Muscle layer of duodenum (tissue), 2 donors: ENCODE measurements at regions not wholly inside any gene's neighbourhood (a gene's known extent, or its start where the extent isn't known, plus 50 kb on each side); places are given as distances from the start of the nearest gene placed in this dataset.

ENCODE experiments used
- H3K27ac ChIP-seq: one replicate; pipeline ENCODE4 v1.7.0; 2013; ENCODE audit warnings: mild to moderate bottlenecking, low read length
- H3K27me3 ChIP-seq: one replicate; pipeline ENCODE4 v1.7.0; 2013; ENCODE audit warnings: low read depth, mild to moderate bottlenecking, control low read depth, low read length
- H3K36me3 ChIP-seq, 2 donors: one replicate each; pipeline ENCODE4 v1.7.0; 2013; ENCODE audit warnings: low read length in 2 of 2, control low read depth in 1 of 2, mild to moderate bottlenecking in 1 of 2; ENCODE audit not compliant: insufficient read depth in 2 of 2, control insufficient read depth in 1 of 2
- H3K4me1 ChIP-seq, 2 donors: one replicate each; pipeline ENCODE4 v1.7.0; 2013; ENCODE audit warnings: low read length in 2 of 2, mild to moderate bottlenecking in 2 of 2, control low read depth in 1 of 2, moderate library complexity in 1 of 2; ENCODE audit not compliant: insufficient read depth in 2 of 2, control insufficient read depth in 1 of 2
- H3K4me3 ChIP-seq, 2 donors: one replicate each; pipeline ENCODE4 v1.7.0; 2013; ENCODE audit warnings: low read length in 2 of 2, low read depth in 1 of 2, mild to moderate bottlenecking in 1 of 2
- H3K9me3 ChIP-seq, 2 donors: one replicate each; pipeline ENCODE4 v1.7.0; 2013; ENCODE audit warnings: low read length in 2 of 2, control low read depth in 1 of 2, mild to moderate bottlenecking in 1 of 2; ENCODE audit not compliant: control insufficient read depth in 1 of 2
- donor health status: healthy.

DNA sequence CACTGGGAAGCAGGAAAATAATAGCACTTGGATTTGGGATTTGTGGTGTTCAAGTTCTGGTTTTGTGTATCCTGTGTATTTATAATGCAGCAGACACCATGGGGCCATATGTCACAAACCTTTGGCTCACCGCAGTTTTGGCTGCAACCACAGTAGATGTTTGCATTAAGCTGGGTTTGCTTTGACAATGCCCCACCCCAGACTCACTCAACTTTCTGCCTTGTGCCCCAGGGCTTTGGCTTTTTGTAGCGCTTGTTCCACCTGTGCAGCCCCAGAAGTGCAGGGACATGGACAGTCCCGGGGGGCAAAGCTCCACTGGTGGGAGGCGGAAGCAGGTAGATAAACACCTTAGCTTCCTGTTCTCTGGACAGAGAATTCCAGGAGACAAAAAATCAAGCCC, 446.9 kb downstream of the MED13L start:
- Histone ChIP-seq H3K9me3 (no peaks in the 10 kb centered on the region), H3K27ac (no peak overlapping the region)

DNA sequence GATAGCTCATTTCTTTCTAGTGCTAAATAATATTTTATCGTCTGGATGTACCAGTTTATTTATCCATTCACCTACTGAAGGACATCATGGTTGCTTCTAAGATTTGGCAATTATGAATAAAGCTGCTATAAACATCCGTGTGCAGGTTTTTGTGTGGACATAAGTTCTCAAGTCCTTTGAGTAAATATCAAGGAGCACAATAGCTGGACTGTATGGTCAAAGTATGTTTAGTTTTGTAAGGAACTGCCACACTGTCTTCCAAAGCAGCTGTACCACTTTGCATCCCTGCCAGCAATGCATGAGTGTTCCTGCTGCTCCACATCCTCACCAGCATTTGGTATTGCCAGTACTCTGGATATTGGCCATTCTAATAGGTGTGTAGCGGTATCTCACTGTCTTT, 447.4 kb downstream of the MED13L start:
- no peaks in the 10 kb centered on the region for H3K36me3 ChIP-seq
- no peak overlapping the region for H3K27ac ChIP-seq

More for the DNA sequence above, 446.9 kb downstream of the MED13L start:
- no peak overlapping the region for H3K4me3 ChIP-seq
- H3K36me3 ChIP-seq, result no peaks in the 10 kb centered on the region
- no peaks in the 10 kb centered on the region for H3K27me3 ChIP-seq
- H3K4me1 ChIP-seq, result no peaks in the 10 kb centered on the region

DNA sequence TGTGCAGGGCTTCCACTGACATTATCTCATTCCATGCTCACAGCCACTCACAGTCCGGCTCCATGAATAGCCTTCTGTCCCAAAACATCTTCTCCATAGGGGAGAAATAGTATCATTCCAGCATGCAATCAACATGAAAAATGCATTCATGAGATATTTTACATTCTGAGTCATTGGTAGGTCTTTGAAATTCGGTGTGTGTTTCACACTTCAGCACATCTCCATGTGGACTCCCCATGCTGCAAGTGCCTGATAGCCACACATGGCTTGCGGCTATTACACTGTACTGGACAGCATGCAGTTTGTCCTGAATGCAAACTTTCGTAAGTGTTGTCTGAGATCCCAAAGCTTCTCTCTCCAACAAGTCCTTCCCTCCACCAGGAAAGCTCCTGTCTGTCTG, 449.3 kb downstream of the MED13L start:
- H3K27ac ChIP-seq, result no peak overlapping the region
- H3K36me3 ChIP-seq, result no peaks in the 10 kb centered on the region
- no peaks in the 10 kb centered on the region for H3K9me3 ChIP-seq
- H3K4me1 ChIP-seq, result no peaks in the 10 kb centered on the region
- H3K27me3 ChIP-seq, result no peaks in the 10 kb centered on the region
- no peak overlapping the region for H3K4me3 ChIP-seq

More for the DNA sequence above, 447.4 kb downstream of the MED13L start:
- no peaks in the 10 kb centered on the region for H3K4me1 ChIP-seq
- no peak overlapping the region for H3K4me3 ChIP-seq
- H3K27me3 ChIP-seq, result no peaks in the 10 kb centered on the region
- no peaks in the 10 kb centered on the region for H3K9me3 ChIP-seq

DNA sequence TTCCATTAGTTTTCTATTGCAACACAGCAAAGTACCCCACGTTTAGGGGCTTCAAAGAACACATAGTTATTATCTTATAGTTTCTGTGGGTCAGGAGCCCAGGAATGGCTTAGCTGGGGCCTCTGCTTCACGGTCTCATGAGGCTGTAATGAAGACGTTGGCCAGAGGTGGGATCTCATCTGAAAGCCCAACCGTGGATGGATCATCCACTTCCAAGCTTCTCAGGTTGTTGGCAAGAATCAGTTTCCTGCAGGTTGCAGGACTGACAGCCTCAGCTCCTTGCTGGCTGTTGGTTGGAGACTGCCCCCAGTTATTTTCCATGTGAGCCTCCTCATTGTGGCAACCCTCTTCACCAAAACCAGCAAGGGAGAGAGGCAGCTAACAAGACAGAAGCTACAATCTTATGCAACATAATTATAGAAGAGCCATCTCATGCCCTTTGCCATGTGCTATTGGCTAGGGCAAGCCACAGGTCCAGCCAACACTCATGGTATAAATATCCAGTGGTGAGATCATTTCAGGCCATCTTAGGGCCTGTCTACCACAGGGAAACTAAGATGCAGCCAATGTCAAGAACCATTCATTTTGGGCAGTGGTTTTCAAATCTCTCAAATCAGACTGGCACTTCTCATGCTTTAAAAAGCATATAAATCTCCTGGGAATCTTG, 452.4 kb downstream of the MED13L start:
- H3K36me3 ChIP-seq, result no peaks in the 10 kb centered on the region
- no peak overlapping the region for H3K27ac ChIP-seq
- no peaks in the 10 kb centered on the region for H3K27me3 ChIP-seq
- H3K4me3 ChIP-seq, result no peak overlapping the region
- H3K9me3 ChIP-seq, result no peaks in the 10 kb centered on the region
- no peaks in the 10 kb centered on the region for H3K4me1 ChIP-seq

DNA sequence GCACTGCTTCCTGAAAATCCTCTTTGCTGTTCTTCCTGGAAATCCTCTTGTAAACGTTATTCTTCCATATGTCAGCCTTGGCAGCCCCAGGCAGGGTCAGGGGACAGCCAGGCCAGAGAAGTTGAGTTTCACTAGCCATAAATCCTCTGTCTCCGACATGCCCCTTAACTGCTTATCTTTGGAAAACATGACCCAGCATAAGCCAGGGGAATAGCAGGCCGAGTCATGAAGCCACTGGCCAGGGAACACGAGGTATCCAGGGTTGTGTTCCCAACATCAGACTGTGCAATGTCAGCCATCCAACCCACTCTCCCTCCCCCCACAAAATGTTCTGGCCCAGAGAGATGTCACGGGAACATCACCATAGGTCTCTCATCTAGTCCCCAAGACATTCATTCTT, 453.9 kb downstream of the MED13L start:
- Histone ChIP-seq H3K27me3 (no peaks in the 10 kb centered on the region), H3K36me3 (no peaks in the 10 kb centered on the region), H3K4me3 (no peak overlapping the region), H3K4me1 (no peaks in the 10 kb centered on the region), H3K27ac (no peak overlapping the region), H3K9me3 (no peaks in the 10 kb centered on the region)

DNA sequence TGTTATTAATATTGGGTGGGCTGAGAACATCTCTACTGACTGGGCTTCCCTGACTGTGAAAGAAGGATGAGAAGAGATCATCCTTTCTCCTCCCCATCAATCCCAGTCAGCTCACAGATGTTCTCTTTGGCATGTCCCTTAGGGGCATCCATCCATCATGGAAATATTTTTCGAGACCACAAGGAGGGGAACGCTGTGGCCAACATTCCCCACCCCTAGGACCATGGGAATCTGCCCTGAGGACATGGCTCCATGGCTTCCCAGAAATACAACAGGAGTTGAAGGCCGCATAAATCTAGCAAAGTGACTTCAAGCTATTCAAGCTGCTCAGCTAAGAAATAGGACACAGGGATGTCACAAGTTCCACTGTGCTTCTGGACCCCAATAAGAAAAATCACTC, 456.8 kb downstream of the MED13L start:
- Histone ChIP-seq H3K4me1 (no peaks in the 10 kb centered on the region), H3K27me3 (no peaks in the 10 kb centered on the region)

DNA sequence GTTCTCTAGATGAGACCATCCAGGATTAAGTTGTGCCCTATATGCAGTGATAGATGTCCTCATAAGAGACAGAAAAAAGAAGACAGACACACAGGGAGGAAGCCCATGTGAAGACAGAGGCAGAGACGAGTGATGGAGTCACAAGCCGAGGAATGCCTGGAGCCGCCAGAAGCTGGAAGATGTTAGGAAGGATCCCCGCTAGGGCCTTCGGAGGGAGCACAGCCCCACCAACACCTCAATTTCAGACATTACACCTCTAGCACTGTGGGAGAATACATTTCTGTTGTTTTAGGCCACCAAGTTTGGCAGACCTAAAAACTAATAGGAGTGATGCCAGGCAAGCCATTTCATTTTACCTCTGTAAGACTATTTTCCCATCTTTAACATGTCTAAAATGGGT, 458.5 kb downstream of the MED13L start:
- H3K4me3 ChIP-seq, result no peak overlapping the region
- no peaks in the 10 kb centered on the region for H3K9me3 ChIP-seq
- no peaks in the 10 kb centered on the region for H3K4me1 ChIP-seq
- no peaks in the 10 kb centered on the region for H3K36me3 ChIP-seq
- H3K27me3 ChIP-seq, result no peaks in the 10 kb centered on the region
- no peak overlapping the region for H3K27ac ChIP-seq

More for the DNA sequence above, 456.8 kb downstream of the MED13L start:
- Histone ChIP-seq H3K27ac (no peak overlapping the region), H3K36me3 (no peaks in the 10 kb centered on the region), H3K9me3 (no peaks in the 10 kb centered on the region), H3K4me3 (no peak overlapping the region)

DNA sequence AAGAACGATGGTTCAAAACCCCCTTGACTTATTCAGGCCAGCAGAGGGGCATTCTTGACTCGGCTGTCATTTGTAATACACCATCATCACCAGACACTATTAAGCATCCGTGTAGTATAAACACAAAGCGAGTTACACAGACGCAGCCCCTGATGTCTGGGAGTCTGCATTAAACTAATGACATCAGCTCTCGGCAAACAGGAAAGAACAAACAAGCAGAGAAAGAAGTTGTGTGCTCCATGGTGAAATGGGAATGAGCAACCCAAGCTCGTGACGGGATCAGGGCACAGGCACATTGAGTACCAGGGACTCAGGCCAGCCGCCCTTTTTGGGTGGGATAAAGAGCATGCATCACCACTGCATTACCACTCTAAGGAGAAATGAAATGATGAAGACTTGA, 460.1 kb downstream of the MED13L start:
- Histone ChIP-seq H3K36me3 (no peaks in the 10 kb centered on the region), H3K4me1 (no peaks in the 10 kb centered on the region), H3K9me3 (no peaks in the 10 kb centered on the region), H3K4me3 (no peak overlapping the region), H3K27ac (no peak overlapping the region), H3K27me3 (no peaks in the 10 kb centered on the region)

DNA sequence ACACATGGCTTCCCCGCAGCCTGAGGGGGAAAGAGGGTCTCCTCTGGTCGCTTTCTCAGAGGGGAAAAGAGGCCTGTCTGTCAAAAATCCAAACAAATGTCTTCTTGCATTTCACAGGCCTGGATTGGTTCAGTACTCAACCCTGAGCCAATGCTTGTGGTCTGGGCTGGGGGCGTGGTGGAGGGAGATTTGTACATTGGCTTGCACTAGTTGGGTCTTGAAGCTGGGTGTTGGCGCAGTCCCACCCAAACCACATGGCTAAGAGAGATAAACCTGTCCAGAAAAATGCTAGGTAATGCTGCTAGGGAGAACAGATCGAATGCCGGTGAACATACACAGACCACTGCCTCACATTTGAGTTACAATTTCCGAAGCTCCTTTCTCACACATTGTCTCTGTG, 461.6 kb downstream of the MED13L start:
- Histone ChIP-seq H3K4me1 (no peaks in the 10 kb centered on the region), H3K36me3 (no peaks in the 10 kb centered on the region), H3K27me3 (no peaks in the 10 kb centered on the region), H3K27ac (no peak overlapping the region), H3K9me3 (peaks cover 5 to 11% of the 10 kb centered on the region in 2 donors), H3K4me3 (no peak overlapping the region)

DNA sequence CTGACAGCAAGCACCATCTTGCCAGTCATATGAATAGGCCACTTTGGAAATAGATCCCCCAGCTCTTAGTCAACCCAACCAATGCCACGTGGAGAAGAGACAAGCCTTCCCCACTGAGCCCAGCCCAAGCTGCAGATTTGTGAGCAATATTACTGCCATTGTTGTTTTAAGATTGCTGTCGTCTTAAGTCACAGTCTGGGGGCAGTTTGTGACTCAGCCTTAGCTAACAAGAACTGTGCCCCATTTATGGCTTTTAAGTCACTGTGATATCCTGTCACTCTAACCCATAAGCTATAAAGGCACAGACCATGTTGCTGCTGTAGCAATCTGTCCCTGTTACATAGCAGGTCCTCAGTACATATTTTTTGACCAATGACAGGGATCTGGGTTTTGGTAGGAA, 464.2 kb downstream of the MED13L start:
- Histone ChIP-seq H3K27ac (no peak overlapping the region), H3K4me3 (no peak overlapping the region), H3K4me1 (no peaks in the 10 kb centered on the region), H3K9me3 (peaks cover 5 to 11% of the 10 kb centered on the region in 2 donors), H3K36me3 (no peaks in the 10 kb centered on the region), H3K27me3 (no peaks in the 10 kb centered on the region)

DNA sequence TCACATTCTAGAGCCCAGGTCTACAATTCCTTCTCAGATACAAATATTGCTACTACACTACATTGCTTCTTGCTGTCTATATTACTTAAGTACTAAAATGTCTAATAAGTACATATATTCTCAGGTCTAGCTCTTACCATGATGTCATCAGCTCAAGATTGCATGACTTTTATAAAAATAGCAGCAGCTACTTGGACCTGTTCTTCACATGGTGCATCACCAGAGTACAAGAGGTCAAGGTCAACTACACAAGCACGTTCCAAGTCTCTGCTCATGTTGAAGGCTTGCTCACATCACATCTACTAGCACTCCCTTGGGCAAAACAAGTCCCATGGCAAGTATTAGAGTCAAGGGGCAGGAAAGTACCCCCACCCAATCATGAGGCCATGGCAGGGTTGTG, 465.6 kb downstream of the MED13L start:
- no peaks in the 10 kb centered on the region for H3K36me3 ChIP-seq
- H3K4me1 ChIP-seq, result no peaks in the 10 kb centered on the region
- H3K27me3 ChIP-seq, result no peaks in the 10 kb centered on the region
- H3K4me3 ChIP-seq, result no peak overlapping the region
- peaks cover 5 to 11% of the 10 kb centered on the region in 2 donors for H3K9me3 ChIP-seq
- no peak overlapping the region for H3K27ac ChIP-seq

DNA sequence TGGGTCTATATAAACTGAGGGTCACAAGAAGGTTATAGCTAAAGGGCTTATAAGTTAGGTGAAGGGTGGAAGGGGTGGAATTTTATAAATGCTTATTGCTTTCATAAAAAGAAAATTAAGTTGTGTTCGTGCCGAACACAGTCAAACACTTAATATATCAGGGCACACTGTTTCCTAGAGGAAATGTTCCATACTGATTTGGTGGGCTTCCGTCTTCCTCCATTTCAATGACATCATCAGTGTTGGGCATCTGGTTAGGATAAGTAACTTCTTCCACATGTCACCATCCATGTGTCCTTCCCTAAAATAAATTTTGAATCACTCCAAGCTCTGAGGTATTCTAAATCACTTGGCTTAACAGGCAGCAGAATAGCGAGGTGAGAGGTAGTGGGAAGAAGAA, 466.4 kb downstream of the MED13L start:
- no peaks in the 10 kb centered on the region for H3K36me3 ChIP-seq
- peaks cover 5 to 11% of the 10 kb centered on the region in 2 donors for H3K9me3 ChIP-seq
- no peak overlapping the region for H3K27ac ChIP-seq
- no peak overlapping the region for H3K4me3 ChIP-seq
- no peaks in the 10 kb centered on the region for H3K27me3 ChIP-seq
- no peaks in the 10 kb centered on the region for H3K4me1 ChIP-seq
